Neural progenitor cell (in vitro differentiated cells): ENCODE measurements at regions not wholly inside any gene's neighbourhood (a gene's known extent, or its start where the extent isn't known, plus 50 kb on each side); places are given as distances from the start of the nearest gene placed in this dataset.

ENCODE experiments used
- CTCF ChIP-seq: fragments of 200-600 bp; sonication (generic); IDR thresholded peaks from 2 replicates; pipeline ENCODE4 v1.5.1; 2017; ENCODE audit warnings: antibody characterized with exemption, mild to moderate bottlenecking
- EZH2 ChIP-seq: fragments of 200-600 bp; sonication (generic); IDR thresholded peaks from 2 replicates; pipeline ENCODE4 v1.6.1; 2017; ENCODE audit warnings: antibody characterized with exemption, mild to moderate bottlenecking, moderate library complexity
- EZH2phosphoT487 ChIP-seq: fragments of 200-600 bp; sonication (generic); IDR thresholded peaks from 2 replicates; pipeline ENCODE4 v1.6.1; 2017; ENCODE audit warnings: antibody characterized with exemption

- TF ChIP-seq CTCF (no peak), EZH2 (no peak), EZH2phosphoT487 (no peak)
Observed at GRCh38 chr16:9316008-9316407, 224.6 kb downstream of the HAPSTR1 start.
